Sigmoid colon (tissue), 6 donors: ENCODE measurements at regions not wholly inside any gene's neighbourhood (a gene's known extent, or its start where the extent isn't known, plus 50 kb on each side); places are given as distances from the start of the nearest gene placed in this dataset.

ENCODE experiments used
- DNase-seq: peaks from one replicate; pipeline ENCODE4 v3.0.0-alpha.2; 2019
- H3K27ac ChIP-seq, 4 donors: fragments of 200-600 bp; sonication (generic); one replicate each; pipeline ENCODE4 v1.5.1; 2016 to 2019; ENCODE audit warnings: mild to moderate bottlenecking in 1 of 4
- H3K27me3 ChIP-seq, 3 donors: fragments of 200-600 bp; sonication (generic); one replicate each; pipeline ENCODE4 v1.5.1; 2019; ENCODE audit warnings: mild to moderate bottlenecking in 1 of 3
- H3K36me3 ChIP-seq, 4 donors: fragments of 200-600 bp; sonication (generic); one replicate each; pipeline ENCODE4 v1.5.1; 2016 to 2019
- H3K4me1 ChIP-seq, 4 donors: fragments of 200-600 bp; sonication (generic); one replicate each; pipeline ENCODE4 v1.5.1; 2017 to 2019
- H3K4me3 ChIP-seq, 4 donors: fragments of 200-600 bp; sonication (generic); one replicate each; pipeline ENCODE4 v1.5.1; 2017 to 2019; ENCODE audit warnings: mild to moderate bottlenecking in 2 of 4, moderate library complexity in 1 of 4
- H3K9me3 ChIP-seq, 4 donors: fragments of 200-600 bp in 3 of 4; sonication (generic) in 3 of 4; one replicate each; pipeline versions ENCODE4 v1.5.1 to v1.6.1; 2013 to 2019
- CTCF ChIP-seq, 4 experiments: fragments of 450-650 bp in 3 of 4; fragments of 200-600 bp in 1 of 4; IDR thresholded peaks; one replicate each; pipeline ENCODE4 v1.5.1; 2016 to 2019; ENCODE audit warnings: antibody characterized with exemption in 4 of 4, mild to moderate bottlenecking in 3 of 4, moderate library complexity in 2 of 4
- EP300 ChIP-seq, 4 donors: sonication (generic); formaldehyde crosslinking; IDR thresholded peaks; one replicate each; pipeline ENCODE4 v1.6.1; 2017; ENCODE audit warnings: antibody characterized with exemption in 4 of 4
- POLR2A ChIP-seq, 2 donors: fragments of 450-650 bp; IDR thresholded peaks; one replicate each; pipeline ENCODE4 v1.6.1; 2016; ENCODE audit warnings: antibody characterized with exemption in 2 of 2, mild to moderate bottlenecking in 2 of 2, moderate library complexity in 2 of 2
- POLR2AphosphoS5 ChIP-seq, 4 donors: sonication (generic); formaldehyde crosslinking; IDR thresholded peaks; one replicate each; pipeline ENCODE4 v1.6.1; 2017; ENCODE audit warnings: antibody characterized with exemption in 4 of 4
- WGBS, 2 donors: extraction: QIAGEN DNeasy Blood & Tissue Kit; methylation state at CpG; one replicate each; pipeline ENCODE4 v1.1.7; 2013; 5-methylcytosine and 5-hydroxymethylcytosine counted together
- intact Hi-C: fragments of 100-400 bp; cut with DNase I; formaldehyde crosslinking; loops from one replicate; pipeline ENCODE4 v1.15.1; 2023
- donor health status: healthy with polysubstance abuse.
- donor health status: healthy.

DNA sequence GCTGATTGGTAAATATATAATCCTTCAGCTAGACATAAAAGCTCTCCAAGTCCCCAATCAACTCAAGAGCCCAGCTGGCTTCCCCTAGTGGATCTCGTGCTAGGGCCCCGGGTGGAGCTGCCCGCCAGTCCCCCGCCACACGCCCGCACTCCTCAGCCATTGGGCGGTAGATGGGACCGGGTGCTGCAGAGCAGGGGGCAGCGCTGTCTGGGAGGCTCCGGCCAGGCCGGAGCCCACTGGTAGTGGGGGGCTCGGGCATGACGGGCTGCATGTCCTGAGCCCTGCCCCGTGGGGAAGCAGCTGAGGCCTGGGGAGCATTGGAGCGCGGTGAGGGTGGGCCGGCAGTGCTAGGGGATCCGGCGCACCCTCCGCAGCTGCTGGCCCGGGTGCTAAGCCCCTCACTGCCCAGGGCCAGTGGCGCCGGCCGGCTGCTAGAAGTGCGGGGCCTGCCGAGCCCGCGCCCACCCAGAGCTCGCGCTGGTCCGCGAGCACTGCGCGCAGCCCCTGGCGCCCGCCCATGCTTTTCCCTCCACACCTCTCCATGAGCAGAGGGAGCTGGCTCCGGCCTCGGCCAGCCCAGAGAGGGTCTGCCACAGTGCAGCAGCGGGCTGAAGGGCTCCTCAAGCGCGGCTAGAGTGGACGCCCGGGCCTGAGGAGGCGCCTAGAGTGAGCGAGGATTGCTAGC is 1680.6 kb upstream of the RAG2 start:
- no peak overlapping the region for H3K27ac ChIP-seq
- no peak overlapping the region for H3K4me3 ChIP-seq
- H3K4me1 ChIP-seq, result no peaks in the 10 kb centered on the region
- no peaks in the 10 kb centered on the region for H3K27me3 ChIP-seq
- no peaks in the 10 kb centered on the region for H3K9me3 ChIP-seq
- no peaks in the 10 kb centered on the region for H3K36me3 ChIP-seq
- TF ChIP-seq EP300 (IDR thresholded peaks at IDR 0.05) (no peak), CTCF (IDR thresholded peaks at IDR 0.05) (no peak), POLR2A (IDR thresholded peaks at IDR 0.05) (no peak), POLR2AphosphoS5 (IDR thresholded peaks at IDR 0.05) (no peak)
- intact Hi-C loops, result no loop called here
- DNase-seq, result no peak
- WGBS, 2 donors, result 94 to 96% methylated on average over 45 of the region's 45 CpGs

DNA sequence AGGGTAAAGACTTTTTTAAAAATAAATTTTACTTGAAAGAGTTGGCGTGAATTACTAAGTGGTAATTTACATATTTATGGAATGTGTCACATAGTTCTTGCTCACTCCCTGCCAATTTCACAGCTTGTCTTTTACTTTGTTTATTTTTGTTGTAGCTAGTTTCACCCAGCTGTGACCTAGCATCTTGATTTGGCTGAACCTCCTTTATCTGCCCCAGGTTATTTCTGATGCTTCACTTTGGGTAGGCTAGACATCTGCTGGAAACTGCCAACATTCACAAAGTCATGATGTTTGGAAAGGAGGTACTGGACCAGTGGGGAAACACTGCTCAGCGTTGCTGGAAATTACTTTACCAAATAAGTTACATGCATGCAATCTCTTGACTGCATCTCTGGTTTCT is 1676.0 kb upstream of the RAG2 start:
- Histone ChIP-seq H3K9me3 (no peaks in the 10 kb centered on the region), H3K4me3 (no peak overlapping the region), H3K4me1 (no peaks in the 10 kb centered on the region), H3K27ac (no peak overlapping the region), H3K27me3 (no peaks in the 10 kb centered on the region), H3K36me3 (no peaks in the 10 kb centered on the region)
- 82 to 88% methylated on average over 2 of the region's 2 CpGs for WGBS, 2 donors
- intact Hi-C loops, result no loop called here
- TF ChIP-seq EP300 (IDR thresholded peaks at IDR 0.05), result no peak
- no peak for TF ChIP-seq POLR2A (IDR thresholded peaks at IDR 0.05)
- no peak for TF ChIP-seq POLR2AphosphoS5 (IDR thresholded peaks at IDR 0.05)
- TF ChIP-seq CTCF (IDR thresholded peaks at IDR 0.05), result no peak
- DNase-seq, result no peak

DNA sequence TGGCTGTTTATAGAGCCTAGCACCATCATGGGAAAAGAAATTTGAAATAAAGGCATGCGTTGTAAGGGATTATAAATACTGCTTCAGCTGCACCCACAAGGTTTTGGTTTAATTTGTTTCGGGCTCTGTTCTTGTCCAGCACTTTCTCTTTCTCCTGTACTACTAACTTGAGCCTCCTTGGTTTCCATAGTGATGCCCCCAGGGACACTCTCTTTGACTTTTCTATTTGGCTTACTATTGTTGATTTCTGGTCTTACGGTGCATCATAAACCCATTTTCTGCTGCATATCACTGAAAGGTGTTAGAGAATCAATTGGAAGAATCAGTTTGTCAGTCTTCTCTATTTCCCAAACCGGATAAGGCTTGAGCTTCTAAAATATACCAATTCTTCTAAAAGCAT is 1674.3 kb upstream of the RAG2 start:
- H3K36me3 ChIP-seq, result no peaks in the 10 kb centered on the region
- TF ChIP-seq POLR2AphosphoS5 (IDR thresholded peaks at IDR 0.05), result no peak
- TF ChIP-seq POLR2A (IDR thresholded peaks at IDR 0.05), result no peak
- TF ChIP-seq CTCF (IDR thresholded peaks at IDR 0.05), result no peak
- no peak for TF ChIP-seq EP300 (IDR thresholded peaks at IDR 0.05)
- no peaks in the 10 kb centered on the region for H3K27me3 ChIP-seq
- H3K4me3 ChIP-seq, result no peak overlapping the region
- no peak for DNase-seq
- WGBS, 2 donors, result 74 to 78% methylated on average over 4 of the region's 4 CpGs
- H3K9me3 ChIP-seq, result no peaks in the 10 kb centered on the region
- no peaks in the 10 kb centered on the region for H3K4me1 ChIP-seq
- intact Hi-C loops, result no loop called here
- H3K27ac ChIP-seq, result no peak overlapping the region

- WGBS, 2 donors, result 73 to 80% methylated on average over 3 of the region's 3 CpGs
- DNase-seq, result no peak
- TF ChIP-seq POLR2A (IDR thresholded peaks at IDR 0.05) (no peak), EP300 (IDR thresholded peaks at IDR 0.05) (no peak), CTCF (IDR thresholded peaks at IDR 0.05) (no peak), POLR2AphosphoS5 (IDR thresholded peaks at IDR 0.05) (no peak)
These were observed 1668.7 kb upstream of the RAG2 start for GRCh38 chr11:38266691-38267090.

DNA sequence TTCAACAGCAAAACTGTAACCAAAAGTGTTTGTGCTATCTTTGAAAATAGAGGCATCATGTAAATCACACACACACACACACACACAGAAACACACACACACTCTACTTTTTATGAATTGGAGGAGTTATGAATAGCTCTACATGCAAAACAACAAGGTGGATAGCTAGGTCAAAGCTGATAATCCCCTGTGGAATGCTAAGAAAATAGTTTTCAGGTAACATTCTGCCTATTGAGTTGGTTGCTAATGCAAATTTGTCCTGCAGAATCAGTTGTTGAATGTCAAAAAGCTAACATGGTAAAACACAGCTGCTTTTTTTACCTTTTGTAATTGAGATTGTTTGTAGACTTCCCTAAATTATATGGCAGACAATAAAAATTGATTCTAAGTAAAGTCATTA is 1658.4 kb upstream of the RAG2 start:
- intact Hi-C loops, result no loop called here
- TF ChIP-seq POLR2AphosphoS5 (IDR thresholded peaks at IDR 0.05) (no peak), CTCF (IDR thresholded peaks at IDR 0.05) (no peak), EP300 (IDR thresholded peaks at IDR 0.05) (no peak), POLR2A (IDR thresholded peaks at IDR 0.05) (no peak)
- Histone ChIP-seq H3K27me3 (no peaks in the 10 kb centered on the region), H3K9me3 (no peaks in the 10 kb centered on the region), H3K36me3 (no peaks in the 10 kb centered on the region), H3K4me3 (no peak overlapping the region), H3K4me1 (no peaks in the 10 kb centered on the region), H3K27ac (no peak overlapping the region)
- no peak for DNase-seq

More at GRCh38 chr11:38266691-38267090, 1668.7 kb upstream of the RAG2 start:
- Histone ChIP-seq H3K4me1 (no peaks in the 10 kb centered on the region), H3K9me3 (no peaks in the 10 kb centered on the region), H3K36me3 (no peaks in the 10 kb centered on the region), H3K27ac (no peak overlapping the region), H3K27me3 (no peaks in the 10 kb centered on the region), H3K4me3 (no peak overlapping the region)
- intact Hi-C loops, result no loop called here
